Left cardiac atrium (tissue), 4 donors: ENCODE measurements at regions not wholly inside any gene's neighbourhood (a gene's known extent, or its start where the extent isn't known, plus 50 kb on each side); places are given as distances from the start of the nearest gene placed in this dataset.
"Not testable (repeated sequence)": the region's sequence is repeated elsewhere in the genome, so short reads cannot be mapped to it uniquely, and the experiment has no call there.

Experiments used
- ATAC-seq, 2 donors: fragments of 200-7000 bp; cut with Tn5 transposase; one replicate each; pipeline ENCODE4 v1.9.1; 2020; ENCODE audit warnings: mild to moderate bottlenecking in 2 of 2, moderate library complexity in 2 of 2
- DNase-seq: peaks from one replicate; pipeline ENCODE4 v3.0.0-alpha.2; 2020
- intact Hi-C, 2 donors: fragments of 100-400 bp; cut with DNase I; formaldehyde crosslinking; loops; one replicate each; pipeline versions ENCODE4 v1.14.1 to v1.15.1; 2022 to 2023
- donor health status: DM: no; HTN: yes; CAD: no.
- donor health status: DM: no; HTN: yes; CAD: no; lungs with severe emphysema.
- donor health status: DM: yes; HTN: yes; CAD: no.
- donor health status: Dilated cardiomyopathy.

DNA sequence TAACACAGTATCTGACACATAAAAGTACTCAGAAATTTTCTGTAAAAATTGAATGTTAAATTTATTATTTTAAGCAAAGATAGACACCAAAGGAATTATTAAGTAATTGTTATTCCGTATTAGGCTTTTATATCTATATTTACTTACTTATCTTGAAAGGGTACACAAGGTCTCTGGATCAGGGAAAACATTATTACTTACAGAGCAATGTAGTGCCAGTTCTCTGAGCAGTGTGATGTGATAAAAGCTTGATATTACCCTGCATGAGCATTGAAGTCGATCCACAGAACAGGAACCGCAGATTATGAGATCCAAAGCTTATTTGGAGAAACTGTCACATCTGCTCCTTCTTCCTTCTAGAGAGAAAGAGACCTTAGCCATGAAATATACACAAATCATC, 637.9 kb upstream of the RGS18 start:
- ATAC-seq (no peak), DNase-seq (no peak)
- intact Hi-C loops = no loop called here

GRCh38 chr1:191525944-191526343, 632.3 kb upstream of the RGS18 start:
- DNase-seq, ATAC-seq, intact Hi-C loops: not testable (repeated sequence)

GRCh38 chr1:191528275-191528674, 630.0 kb upstream of the RGS18 start:
- no peak for ATAC-seq
- intact Hi-C loops = no loop called here
- DNase-seq = no peak

- DNase-seq = no peak
- intact Hi-C loops = no loop called here
- no peak for ATAC-seq
Measured at GRCh38 chr1:191530928-191531327, 627.3 kb upstream of the RGS18 start.

DNA sequence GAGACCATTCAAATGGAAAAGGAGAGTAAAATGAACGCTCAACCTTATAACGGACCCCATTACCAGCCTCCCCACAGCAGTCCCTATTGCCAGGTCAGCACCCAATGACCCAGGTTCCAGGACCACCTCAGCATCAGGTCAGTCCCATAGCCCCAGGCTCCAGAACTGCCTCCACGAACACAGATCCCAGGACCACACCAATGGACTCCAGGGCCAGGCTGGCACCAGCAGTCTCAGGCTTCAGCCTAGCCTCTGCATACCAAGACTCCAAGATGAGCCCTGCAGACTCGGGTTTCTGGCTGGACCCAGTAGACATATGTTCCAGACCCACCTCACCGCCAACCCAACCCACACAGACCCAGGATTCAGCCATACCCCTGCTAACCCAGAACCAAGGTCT, 625.0 kb upstream of the RGS18 start:
- intact Hi-C loops = no loop called here
- ATAC-seq (no peak), DNase-seq (no peak)

- intact Hi-C loops = no loop called here
- DNase-seq = no peak
- ATAC-seq = no peak
Measured at GRCh38 chr1:191536791-191537429, 621.4 kb upstream of the RGS18 start.

DNA sequence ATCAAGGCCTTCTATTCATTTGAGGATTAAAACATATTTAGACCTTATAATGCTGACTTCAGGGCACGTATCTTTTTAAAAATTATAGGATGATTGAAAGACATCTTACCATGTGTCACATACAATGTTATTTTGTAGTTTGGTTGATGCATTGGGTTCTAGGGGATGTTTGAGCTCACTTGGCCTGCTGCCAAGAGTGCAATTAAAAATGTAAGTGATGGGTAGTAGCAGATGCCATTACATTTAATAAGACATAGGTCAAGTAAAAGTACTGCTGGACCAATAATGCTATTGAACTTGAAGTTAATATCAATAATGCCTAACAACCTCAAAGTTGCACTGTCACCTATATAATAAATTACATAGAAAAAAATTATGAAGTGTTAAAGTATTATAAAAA, 616.5 kb upstream of the RGS18 start:
- intact Hi-C loops = no loop called here
- no peak for DNase-seq
- ATAC-seq = no peak

DNA sequence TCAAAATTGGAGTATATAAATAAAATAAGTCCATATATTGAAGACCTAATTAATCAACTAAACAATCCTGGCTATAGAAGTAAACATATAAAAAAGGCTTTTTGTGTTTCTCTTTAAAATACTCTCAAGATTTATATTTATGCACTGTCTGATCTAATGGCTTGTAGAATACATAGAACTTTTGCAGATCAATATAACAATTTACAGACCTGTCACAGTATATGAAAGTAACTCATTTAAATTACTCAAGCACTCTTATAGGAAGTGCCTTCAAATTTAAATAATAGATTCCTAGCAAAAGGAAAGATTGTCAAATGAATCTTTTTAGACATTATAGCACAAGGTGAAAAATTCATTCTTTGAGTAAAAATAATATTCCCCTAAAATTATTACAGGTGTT, 615.8 kb upstream of the RGS18 start:
- ATAC-seq = no peak
- no peak for DNase-seq
- intact Hi-C loops = no loop called here

DNA sequence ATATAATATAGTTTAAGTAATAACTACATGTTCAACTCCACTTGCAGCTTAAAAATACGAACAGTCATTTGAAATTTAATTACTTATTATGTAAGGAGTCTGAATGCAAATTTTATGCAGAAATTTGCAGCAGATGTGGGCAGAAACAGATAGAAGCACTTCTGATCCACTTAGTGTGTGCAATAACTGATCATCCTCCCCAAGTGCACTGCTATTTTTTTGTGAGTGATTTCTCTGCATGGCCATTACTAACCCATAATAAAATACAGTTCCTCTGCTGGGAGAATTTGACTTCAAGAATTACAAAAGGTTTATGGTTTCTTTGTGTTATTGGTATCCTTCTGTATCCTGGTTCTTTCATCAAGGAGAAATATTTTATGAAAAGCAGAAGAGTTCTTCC, 611.5 kb upstream of the RGS18 start:
- no peak for DNase-seq
- ATAC-seq = no peak
- intact Hi-C loops = no loop called here

GRCh38 chr1:191551019-191551418, 607.2 kb upstream of the RGS18 start:
- no peak for ATAC-seq
- intact Hi-C loops = no loop called here
- no peak for DNase-seq

- no peak for ATAC-seq
- no peak for DNase-seq
- intact Hi-C loops = no loop called here
Measured at GRCh38 chr1:191558379-191558778, 599.9 kb upstream of the RGS18 start.

DNA sequence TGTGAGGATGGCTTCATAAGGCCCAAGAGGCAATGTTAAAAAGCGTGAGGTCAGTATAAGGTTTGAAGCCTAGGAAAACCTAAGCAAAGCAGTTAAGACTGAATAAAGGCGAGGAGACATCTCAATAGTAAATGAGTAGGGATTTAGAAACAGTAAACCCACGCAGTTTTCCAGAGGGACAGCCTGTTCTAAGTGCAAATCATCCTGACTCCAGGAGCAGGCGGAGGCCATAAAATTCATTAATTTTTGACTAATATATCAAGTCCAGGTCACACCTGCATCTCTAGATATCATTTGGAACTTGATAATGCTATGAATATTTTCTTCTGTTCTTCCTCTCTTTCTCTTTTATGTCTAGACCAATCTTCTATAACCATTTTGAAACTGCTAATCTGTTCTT, 597.0 kb upstream of the RGS18 start:
- ATAC-seq (no peak), DNase-seq (no peak)
- intact Hi-C loops = no loop called here

- ATAC-seq (no peak), DNase-seq (no peak)
- intact Hi-C loops = no loop called here
Measured at GRCh38 chr1:191564275-191564674, 594.0 kb upstream of the RGS18 start.

GRCh38 chr1:191572479-191572878, 585.8 kb upstream of the RGS18 start:
- ATAC-seq = no peak
- intact Hi-C loops = no loop called here
- DNase-seq = no peak

DNA sequence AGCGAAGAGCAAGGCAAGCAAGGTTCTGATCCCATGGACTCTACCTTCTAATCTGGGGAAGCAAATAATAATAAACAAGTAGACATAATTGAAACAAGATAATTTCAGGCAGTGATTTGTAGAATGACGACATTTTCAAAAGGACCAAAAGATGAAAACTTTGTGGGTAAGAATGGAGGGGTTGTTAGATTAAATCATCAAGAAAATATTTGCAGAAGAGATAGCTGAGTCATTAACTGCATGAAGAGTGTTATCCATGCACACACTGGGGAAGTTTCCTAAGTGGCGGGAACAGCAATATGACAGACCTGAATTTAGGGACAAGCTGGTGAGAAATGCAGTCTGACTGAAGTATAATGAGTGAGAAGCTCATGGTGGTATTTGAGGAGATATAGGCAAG, 583.1 kb upstream of the RGS18 start:
- intact Hi-C loops = no loop called here
- ATAC-seq (no peak), DNase-seq (no peak)

GRCh38 chr1:191575746-191576145, 582.5 kb upstream of the RGS18 start:
- DNase-seq (no peak), ATAC-seq (no peak)
- intact Hi-C loops = no loop called here

DNA sequence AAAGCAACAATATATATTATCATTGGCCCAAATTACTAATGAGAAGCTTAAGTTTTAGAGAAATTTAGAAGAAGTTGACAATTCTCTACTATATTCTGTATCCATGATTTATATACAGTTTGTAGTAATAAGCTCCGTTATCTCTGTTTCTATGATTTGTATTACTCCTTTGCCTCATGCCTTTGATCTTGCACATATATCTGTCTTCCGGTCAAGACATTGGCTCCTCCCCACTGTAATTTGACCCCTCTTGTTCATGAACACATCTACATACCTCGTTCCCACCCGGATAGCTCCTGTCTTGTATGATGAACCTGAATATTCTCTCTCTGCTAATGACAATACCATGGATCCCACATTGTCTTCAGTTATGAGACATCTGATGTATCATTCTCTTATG, 581.0 kb upstream of the RGS18 start:
- no peak for ATAC-seq
- intact Hi-C loops = no loop called here

GRCh38 chr1:191578281-191578680, 580.0 kb upstream of the RGS18 start:
- intact Hi-C loops = no loop called here
- no peak for DNase-seq
- ATAC-seq = peak in 1 of 2 donors; percentile 38

More for the DNA sequence above, 581.0 kb upstream of the RGS18 start:
- no peak for DNase-seq

- DNase-seq (no peak), ATAC-seq (peak; percentile 50 to 77)
- intact Hi-C loops = no loop called here
Measured at GRCh38 chr1:191579019-191579418, 579.2 kb upstream of the RGS18 start.

DNA sequence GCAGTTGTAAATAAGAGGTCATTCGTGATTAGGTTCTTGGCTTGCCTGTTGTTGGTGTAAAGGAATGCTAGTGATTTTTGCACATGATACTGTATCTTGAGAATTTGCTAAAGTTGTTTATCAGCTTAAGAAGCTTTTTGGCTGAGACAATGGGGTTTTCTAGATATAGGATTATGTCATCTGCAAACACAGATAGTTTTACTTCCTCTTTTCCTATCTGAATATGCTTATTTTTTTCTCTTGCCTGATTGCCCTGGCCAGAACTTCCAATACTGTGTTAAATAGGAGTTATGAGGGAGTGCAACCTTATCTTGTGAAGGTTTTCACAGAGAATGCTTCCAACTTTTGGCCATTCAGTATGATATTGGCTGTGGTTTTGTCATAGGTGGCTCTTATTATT, 576.1 kb upstream of the RGS18 start:
- ATAC-seq (no peak), DNase-seq (no peak)
- intact Hi-C loops = no loop called here

DNA sequence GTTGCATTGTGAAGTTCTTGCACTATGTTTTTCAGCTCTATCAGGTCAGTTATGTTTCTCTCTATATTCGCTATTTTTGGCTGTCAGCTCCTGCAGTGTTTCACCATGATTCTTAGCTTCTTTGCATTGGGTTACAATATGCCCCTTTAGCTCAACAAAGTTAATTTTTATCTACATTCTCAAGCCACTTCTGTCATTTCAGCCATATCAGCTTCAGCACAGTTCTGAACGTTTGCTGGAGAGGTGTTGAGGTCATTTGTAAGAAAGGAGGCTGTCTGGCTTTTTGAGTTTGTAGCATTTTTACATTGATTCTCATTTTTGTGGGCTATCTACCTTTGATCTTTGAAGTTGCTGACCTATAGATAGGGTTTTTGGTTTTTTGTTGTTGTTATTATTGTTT, 573.2 kb upstream of the RGS18 start:
- intact Hi-C loops = no loop called here
- DNase-seq (no peak), ATAC-seq (no peak)

DNA sequence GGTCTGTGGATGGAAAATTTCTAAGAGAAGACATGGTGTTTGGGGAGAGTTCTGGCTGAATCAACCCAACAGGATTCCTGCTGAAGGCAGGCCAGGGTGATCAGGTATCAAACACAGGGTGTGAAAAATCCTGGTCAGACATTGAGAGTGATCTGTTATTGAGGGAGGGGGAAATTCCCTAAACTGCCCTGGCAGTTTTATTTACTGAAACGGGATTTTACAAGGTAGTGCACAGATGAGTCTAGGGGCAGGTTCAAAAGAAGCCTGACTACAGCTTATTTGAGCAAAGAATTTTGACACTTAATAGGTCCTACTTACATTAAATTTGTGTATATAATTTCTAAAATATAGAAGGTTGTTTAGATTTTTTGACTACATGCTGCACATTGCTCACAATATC, 569.4 kb upstream of the RGS18 start:
- DNase-seq = no peak
- intact Hi-C loops = no loop called here
- no peak for ATAC-seq
